ENCODE measurements at regions not wholly inside any gene's neighbourhood (a gene's known extent, or its start where the extent isn't known, plus 50 kb on each side); places are given as distances from the start of the nearest gene placed in this dataset.
"Not testable (repeated sequence)": the region's sequence is repeated elsewhere in the genome, so short reads cannot be mapped to it uniquely, and the experiment has no call there.

- no peak for DNase-seq (ENCODE audit: low spot score)
These were observed 145.3 kb upstream of the SLC35G4 start for GRCh38 chr18:11464129-11464528.

- DNase-seq (ENCODE audit: low spot score), result no peak
These were observed 150.9 kb upstream of the SLC35G4 start for GRCh38 chr18:11458447-11458846.

GRCh38 chr18:11457853-11458252 lies 151.5 kb upstream of the SLC35G4 start:
- DNase-seq (ENCODE audit: low spot score), result not testable (repeated sequence)

- DNase-seq (ENCODE audit: low spot score), result no peak
These were observed 155.4 kb upstream of the SLC35G4 start for GRCh38 chr18:11454040-11454439.

- DNase-seq (ENCODE audit: low spot score), result not testable (repeated sequence)
These were observed 165.2 kb upstream of the SLC35G4 start for GRCh38 chr18:11444169-11444568.

GRCh38 chr18:11437046-11437445 lies 172.3 kb upstream of the SLC35G4 start:
- no peak for DNase-seq (ENCODE audit: low spot score)

GRCh38 chr18:11432360-11432811 lies 177.0 kb upstream of the SLC35G4 start:
- no peak for DNase-seq (ENCODE audit: low spot score)

- no peak for DNase-seq (ENCODE audit: low spot score)
These were observed 179.5 kb upstream of the SLC35G4 start for GRCh38 chr18:11429876-11430275.

- no peak for DNase-seq (ENCODE audit: low spot score)
These were observed 184.2 kb upstream of the SLC35G4 start for GRCh38 chr18:11425211-11425610.

GRCh38 chr18:11419338-11419737 lies 190.1 kb upstream of the SLC35G4 start:
- DNase-seq (ENCODE audit: low spot score), result no peak

- DNase-seq (ENCODE audit: low spot score), result no peak
These were observed 196.6 kb upstream of the SLC35G4 start for GRCh38 chr18:11412811-11413210.

GRCh38 chr18:11411048-11411447 lies 198.3 kb upstream of the SLC35G4 start:
- no peak for DNase-seq (ENCODE audit: low spot score)

GRCh38 chr18:11408555-11409065 lies 200.8 kb upstream of the SLC35G4 start:
- DNase-seq (ENCODE audit: low spot score), result no peak

GRCh38 chr18:11407940-11408339 lies 201.5 kb upstream of the SLC35G4 start:
- no peak for DNase-seq (ENCODE audit: low spot score)

GRCh38 chr18:11405804-11406203 lies 203.6 kb upstream of the SLC35G4 start:
- no peak for DNase-seq (ENCODE audit: low spot score)

- DNase-seq (ENCODE audit: low spot score), result no peak
These were observed 208.7 kb upstream of the SLC35G4 start for GRCh38 chr18:11400703-11401102.

GRCh38 chr18:11398625-11399024 lies 210.8 kb upstream of the SLC35G4 start:
- DNase-seq (ENCODE audit: low spot score), result no peak

GRCh38 chr18:11392980-11393885 lies 216.2 kb upstream of the SLC35G4 start:
- DNase-seq (ENCODE audit: low spot score), result peak; percentile 77

- no peak for DNase-seq (ENCODE audit: low spot score)
These were observed 217.1 kb upstream of the SLC35G4 start for GRCh38 chr18:11392292-11392691.

- DNase-seq (ENCODE audit: low spot score), result no peak
These were observed 217.7 kb upstream of the SLC35G4 start for GRCh38 chr18:11391661-11392060.

- no peak for DNase-seq (ENCODE audit: low spot score)
These were observed 220.4 kb upstream of the SLC35G4 start for GRCh38 chr18:11388755-11389680.

- DNase-seq (ENCODE audit: low spot score), result no peak
These were observed 221.5 kb upstream of the SLC35G4 start for GRCh38 chr18:11387880-11388279.
